ENCODE measurements at regions not wholly inside any gene's neighbourhood (a gene's known extent, or its start where the extent isn't known, plus 50 kb on each side); places are given as distances from the start of the nearest gene placed in this dataset.

- DNase-seq (ENCODE audit: low spot score in 2 of 2, unreplicated experiment in 2 of 2) = no peak
- Mint-ChIP-seq H3K27me3 (ENCODE audit: low read depth) (peaks cover 48% of the 10 kb centered on the region), H3K9me3 (no peaks in the 10 kb centered on the region), H3K4me3 (no peak overlapping the region), H3K36me3 (no peaks in the 10 kb centered on the region), H3K4me1 (no peaks in the 10 kb centered on the region), H3K27ac (no peak overlapping the region)
- TF ChIP-seq, protein P1, sequence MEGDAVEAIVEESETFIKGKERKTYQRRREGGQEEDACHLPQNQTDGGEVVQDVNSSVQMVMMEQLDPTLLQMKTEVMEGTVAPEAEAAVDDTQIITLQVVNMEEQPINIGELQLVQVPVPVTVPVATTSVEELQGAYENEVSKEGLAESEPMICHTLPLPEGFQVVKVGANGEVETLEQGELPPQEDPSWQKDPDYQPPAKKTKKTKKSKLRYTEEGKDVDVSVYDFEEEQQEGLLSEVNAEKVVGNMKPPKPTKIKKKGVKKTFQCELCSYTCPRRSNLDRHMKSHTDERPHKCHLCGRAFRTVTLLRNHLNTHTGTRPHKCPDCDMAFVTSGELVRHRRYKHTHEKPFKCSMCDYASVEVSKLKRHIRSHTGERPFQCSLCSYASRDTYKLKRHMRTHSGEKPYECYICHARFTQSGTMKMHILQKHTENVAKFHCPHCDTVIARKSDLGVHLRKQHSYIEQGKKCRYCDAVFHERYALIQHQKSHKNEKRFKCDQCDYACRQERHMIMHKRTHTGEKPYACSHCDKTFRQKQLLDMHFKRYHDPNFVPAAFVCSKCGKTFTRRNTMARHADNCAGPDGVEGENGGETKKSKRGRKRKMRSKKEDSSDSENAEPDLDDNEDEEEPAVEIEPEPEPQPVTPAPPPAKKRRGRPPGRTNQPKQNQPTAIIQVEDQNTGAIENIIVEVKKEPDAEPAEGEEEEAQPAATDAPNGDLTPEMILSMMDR (IDR thresholded peaks at IDR 0.05; ENCODE audit: unreplicated experiment) = no peak
Observed at GRCh38 chr1:37147392-37147831, 113.1 kb upstream of the GRIK3 start.

DNA sequence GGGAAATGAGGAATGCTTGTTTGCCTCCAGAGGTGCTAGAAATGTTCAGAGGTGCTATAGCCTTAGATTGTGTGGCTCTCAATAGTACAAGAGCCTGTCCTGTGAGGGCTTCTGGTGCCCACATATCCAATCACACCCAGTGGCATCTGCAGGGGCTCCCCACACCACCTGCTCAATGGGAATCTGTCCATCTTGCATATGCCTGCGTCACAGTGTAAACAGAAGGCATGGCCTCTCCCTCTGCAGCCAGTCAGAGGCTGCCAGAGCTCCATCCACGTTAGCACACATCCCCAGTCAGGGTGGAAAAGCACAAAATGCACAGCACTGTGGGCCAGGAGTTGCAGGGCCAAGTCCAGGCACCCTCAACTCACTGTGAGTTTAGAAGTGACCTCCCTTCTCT is 113.6 kb upstream of the GRIK3 start:
- Mint-ChIP-seq H3K27me3 (ENCODE audit: low read depth) (peaks cover 43% of the 10 kb centered on the region), H3K36me3 (no peaks in the 10 kb centered on the region), H3K27ac (no peak overlapping the region), H3K4me1 (no peaks in the 10 kb centered on the region), H3K9me3 (no peaks in the 10 kb centered on the region), H3K4me3 (no peak overlapping the region)
- TF ChIP-seq, protein P1 (IDR thresholded peaks at IDR 0.05; ENCODE audit: unreplicated experiment) = no peak
- no peak for DNase-seq (ENCODE audit: low spot score in 2 of 2, unreplicated experiment in 2 of 2)

GRCh38 chr1:37148663-37149062 is 114.3 kb upstream of the GRIK3 start:
- TF ChIP-seq, protein P1 (IDR thresholded peaks at IDR 0.05; ENCODE audit: unreplicated experiment) = no peak
- Mint-ChIP-seq H3K4me1 (no peaks in the 10 kb centered on the region), H3K27me3 (ENCODE audit: low read depth) (peaks cover 40% of the 10 kb centered on the region), H3K9me3 (no peaks in the 10 kb centered on the region), H3K27ac (no peak overlapping the region), H3K36me3 (no peaks in the 10 kb centered on the region), H3K4me3 (no peak overlapping the region)
- DNase-seq (ENCODE audit: low spot score in 2 of 2, unreplicated experiment in 2 of 2) = no peak

DNA sequence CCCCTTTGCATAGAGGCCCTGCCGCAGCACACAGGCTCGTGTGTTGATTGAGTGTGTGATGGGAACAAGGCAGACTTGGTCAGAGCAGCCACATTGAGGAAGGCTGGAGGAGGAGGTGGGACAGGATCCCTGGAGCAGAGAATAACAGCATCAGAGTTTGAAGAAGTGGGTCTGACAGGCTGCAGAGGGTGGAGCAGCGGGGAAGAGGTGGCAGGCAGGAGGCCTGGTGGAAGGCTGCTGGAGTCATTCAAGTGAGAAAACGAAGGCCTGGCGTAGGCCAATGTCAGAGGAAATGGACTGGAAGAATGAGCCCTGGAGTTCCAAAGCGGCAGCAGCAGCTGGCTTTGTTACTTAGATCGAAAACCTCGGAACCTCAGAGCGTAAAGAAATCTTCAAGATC is 115.0 kb upstream of the GRIK3 start:
- Mint-ChIP-seq H3K27ac (no peak overlapping the region), H3K4me3 (no peak overlapping the region), H3K4me1 (no peaks in the 10 kb centered on the region), H3K27me3 (ENCODE audit: low read depth) (peaks cover 39% of the 10 kb centered on the region), H3K36me3 (no peaks in the 10 kb centered on the region), H3K9me3 (no peaks in the 10 kb centered on the region)
- DNase-seq (ENCODE audit: low spot score in 2 of 2, unreplicated experiment in 2 of 2) = no peak
- TF ChIP-seq, protein P1 (IDR thresholded peaks at IDR 0.05; ENCODE audit: unreplicated experiment) = no peak

- TF ChIP-seq, protein P1 (IDR thresholded peaks at IDR 0.05; ENCODE audit: unreplicated experiment) = no peak
- no peak overlapping the region for H3K27ac Mint-ChIP-seq
- H3K36me3 Mint-ChIP-seq = no peaks in the 10 kb centered on the region
- no peaks in the 10 kb centered on the region for H3K4me1 Mint-ChIP-seq
- no peaks in the 10 kb centered on the region for H3K9me3 Mint-ChIP-seq
- H3K27me3 Mint-ChIP-seq (ENCODE audit: low read depth) = peaks cover 29% of the 10 kb centered on the region
- no peak overlapping the region for H3K4me3 Mint-ChIP-seq
- DNase-seq (ENCODE audit: low spot score in 2 of 2, unreplicated experiment in 2 of 2) = no peak
Observed at GRCh38 chr1:37150986-37151385, 116.7 kb upstream of the GRIK3 start.

DNA sequence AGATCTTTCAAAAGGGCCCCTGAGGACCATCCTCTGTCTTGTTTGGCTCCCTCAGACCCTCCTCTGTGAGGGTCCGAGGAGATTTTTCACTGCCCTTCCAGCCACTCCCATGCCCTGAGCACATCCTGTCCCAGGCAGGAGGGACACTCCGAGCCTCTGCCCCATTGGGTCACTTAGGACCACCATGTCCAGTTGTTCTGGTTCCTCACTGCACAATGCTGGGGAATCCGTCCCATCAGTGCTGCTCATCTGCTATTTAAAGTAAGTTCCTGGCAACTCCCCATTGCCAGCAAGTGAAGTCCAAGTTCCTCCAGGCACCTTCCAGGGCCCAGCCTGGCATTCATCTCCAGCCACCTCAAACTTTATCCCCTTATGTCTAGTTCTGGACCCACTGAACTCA is 117.5 kb upstream of the GRIK3 start:
- no peak for DNase-seq (ENCODE audit: low spot score in 2 of 2, unreplicated experiment in 2 of 2)
- H3K9me3 Mint-ChIP-seq = no peaks in the 10 kb centered on the region
- TF ChIP-seq, protein P1 (IDR thresholded peaks at IDR 0.05; ENCODE audit: unreplicated experiment) = no peak
- H3K27ac Mint-ChIP-seq = no peak overlapping the region
- no peak overlapping the region for H3K4me3 Mint-ChIP-seq
- H3K27me3 Mint-ChIP-seq (ENCODE audit: low read depth) = peaks cover 26% of the 10 kb centered on the region
- no peaks in the 10 kb centered on the region for H3K4me1 Mint-ChIP-seq
- H3K36me3 Mint-ChIP-seq = no peaks in the 10 kb centered on the region
